PC-9 (cell line): ENCODE measurements at regions not wholly inside any gene's neighbourhood (a gene's known extent, or its start where the extent isn't known, plus 50 kb on each side); places are given as distances from the start of the nearest gene placed in this dataset.

Experiments used
- BruUV-seq: library from RNA; stranded (reverse); fragments of 400-500 nt; replicated peaks from 2 replicates; lab custom pipeline; 2021; lab: Mats Ljungman, UMichigan
- CTCF ChIA-PET: fragments of 300-600 bp; sonication (Branson Sonifier 250); formaldehyde crosslinking; loops from one replicate; lab custom pipeline; 2022; ENCODE audit warnings: antibody characterized with exemption; lab: Charles Lee
- POLR2A ChIA-PET: fragments of 300-600 bp; sonication (Branson Sonifier 250); formaldehyde crosslinking; loops from one replicate; lab custom pipeline; 2022; ENCODE audit warnings: antibody characterized with exemption; ENCODE audit not compliant: unreplicated experiment; lab: Charles Lee
- DNase-seq, 2 experiments: peaks; one replicate each; pipeline versions ENCODE4 v3.0.0 to v3.0.0-alpha.2; 2015 to 2022; ENCODE audit warnings: mixed read lengths in 1 of 2
- H2AFZ ChIP-seq: fragments of 200-600 bp; sonication (generic); 2 replicates; pipeline ENCODE4 v1.8.1; 2017; ENCODE audit warnings: antibody characterized with exemption
- H3F3A ChIP-seq: fragments of 200-600 bp; sonication (generic); 2 replicates; pipeline ENCODE4 v1.8.1; 2017; ENCODE audit warnings: antibody characterized with exemption, mild to moderate bottlenecking, low read depth; ENCODE audit not compliant: insufficient read depth
- H3K27ac ChIP-seq: fragments of 200-600 bp; sonication (generic); 2 replicates; pipeline ENCODE4 v1.6.1; 2016; ENCODE audit warnings: mixed run types
- H3K27me3 ChIP-seq: fragments of 200-600 bp; sonication (generic); 2 replicates; pipeline ENCODE4 v1.6.1; 2016; ENCODE audit warnings: low read depth, mixed run types; ENCODE audit not compliant: insufficient read depth
- H3K36me3 ChIP-seq: fragments of 200-600 bp; sonication (generic); 2 replicates; pipeline ENCODE4 v1.6.1; 2016; ENCODE audit warnings: low read depth, mixed run types
- H3K4me1 ChIP-seq: fragments of 200-600 bp; sonication (generic); replicated peaks from 2 replicates; pipeline ENCODE4 v1.6.1; 2016; ENCODE audit warnings: mixed run types; ENCODE audit not compliant: insufficient read depth
- H3K4me2 ChIP-seq: fragments of 200-600 bp; sonication (generic); 2 replicates; pipeline ENCODE4 v1.6.1; 2017; ENCODE audit warnings: mixed run types
- H3K4me3 ChIP-seq: fragments of 200-600 bp; sonication (generic); 2 replicates; pipeline ENCODE4 v1.6.1; 2016; ENCODE audit warnings: mixed run types
- H3K79me2 ChIP-seq: fragments of 200-600 bp; sonication (generic); 2 replicates; pipeline ENCODE4 v1.6.1; 2017; ENCODE audit warnings: low read depth, mixed run types
- H3K9me2 ChIP-seq: fragments of 200-600 bp; sonication (generic); 2 replicates; pipeline ENCODE4 v1.8.1; 2017; ENCODE audit warnings: mild to moderate bottlenecking; ENCODE audit not compliant: insufficient read depth
- H3K9me3 ChIP-seq: fragments of 200-600 bp; sonication (generic); 2 replicates; pipeline ENCODE4 v1.8.1; 2016; ENCODE audit warnings: low read depth; ENCODE audit not compliant: insufficient read depth
- H4K20me1 ChIP-seq: fragments of 200-600 bp; sonication (generic); 2 replicates; pipeline ENCODE4 v1.8.1; 2017; ENCODE audit not compliant: insufficient read depth
- EZH2 ChIP-seq: fragments of 200-600 bp; sonication (generic); IDR thresholded peaks from 2 replicates; pipeline ENCODE4 v1.8.0; 2017; ENCODE audit warnings: antibody characterized with exemption, low read depth
- intact Hi-C: fragments of 100-400 bp; cut with micrococcal nuclease; formaldehyde crosslinking; loops from one replicate; pipeline ENCODE4 v1.10.0; 2022; ENCODE audit not compliant: unreplicated experiment
- TF ChIP-seq, protein P1 (sequence below): fragments of 200-600 bp; sonication (generic); conservative IDR thresholded peaks from 2 replicates; pipeline ENCODE4 v1.6.1; 2017; ENCODE audit warnings: mixed run types, antibody characterized with exemption, mild to moderate bottlenecking, moderate library complexity

DNA sequence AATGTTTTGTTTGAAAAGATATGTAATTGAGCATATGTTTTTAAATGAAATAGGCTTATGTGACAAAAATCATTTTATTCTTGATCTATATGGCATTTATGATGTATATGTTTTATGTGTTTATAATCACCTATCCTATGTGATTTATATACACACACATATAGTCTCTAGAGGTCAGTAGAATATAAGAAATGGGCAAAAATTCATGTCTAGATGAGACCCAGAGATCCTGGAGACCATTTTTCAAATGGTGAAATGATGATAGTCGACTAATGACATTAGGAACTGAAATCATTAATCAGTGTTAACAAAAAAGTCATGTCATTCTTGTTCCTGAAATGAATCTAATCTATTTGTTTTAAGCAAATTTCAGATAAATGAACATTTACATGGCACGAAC is 709.2 kb upstream of the WWC1 start:
- Histone ChIP-seq H3K9me3 (no peaks in the 10 kb centered on the region), H3K27ac (no peak overlapping the region), H3F3A (no peaks in the 10 kb centered on the region), H3K27me3 (peaks cover 5% of the 10 kb centered on the region), H3K9me2 (no peaks in the 10 kb centered on the region), H3K4me3 (no peak overlapping the region), H3K79me2 (no peaks in the 10 kb centered on the region), H4K20me1 (no peaks in the 10 kb centered on the region), H3K36me3 (no peaks in the 10 kb centered on the region), H3K4me1 (no peaks in the 10 kb centered on the region), H3K4me2 (no peak overlapping the region), H2AFZ (no peak overlapping the region)
- intact Hi-C loops: loop anchor here (1.0 to 5.0 kb wide), 3 partner anchors 465 to 685 kb away; no protein-coding TSS in a partner anchor
- no peak for DNase-seq
- no TSS peak for BruUV-seq
- CTCF ChIA-PET: no interaction called here
- POLR2A ChIA-PET: no interaction called here
- TF ChIP-seq, protein P1, sequence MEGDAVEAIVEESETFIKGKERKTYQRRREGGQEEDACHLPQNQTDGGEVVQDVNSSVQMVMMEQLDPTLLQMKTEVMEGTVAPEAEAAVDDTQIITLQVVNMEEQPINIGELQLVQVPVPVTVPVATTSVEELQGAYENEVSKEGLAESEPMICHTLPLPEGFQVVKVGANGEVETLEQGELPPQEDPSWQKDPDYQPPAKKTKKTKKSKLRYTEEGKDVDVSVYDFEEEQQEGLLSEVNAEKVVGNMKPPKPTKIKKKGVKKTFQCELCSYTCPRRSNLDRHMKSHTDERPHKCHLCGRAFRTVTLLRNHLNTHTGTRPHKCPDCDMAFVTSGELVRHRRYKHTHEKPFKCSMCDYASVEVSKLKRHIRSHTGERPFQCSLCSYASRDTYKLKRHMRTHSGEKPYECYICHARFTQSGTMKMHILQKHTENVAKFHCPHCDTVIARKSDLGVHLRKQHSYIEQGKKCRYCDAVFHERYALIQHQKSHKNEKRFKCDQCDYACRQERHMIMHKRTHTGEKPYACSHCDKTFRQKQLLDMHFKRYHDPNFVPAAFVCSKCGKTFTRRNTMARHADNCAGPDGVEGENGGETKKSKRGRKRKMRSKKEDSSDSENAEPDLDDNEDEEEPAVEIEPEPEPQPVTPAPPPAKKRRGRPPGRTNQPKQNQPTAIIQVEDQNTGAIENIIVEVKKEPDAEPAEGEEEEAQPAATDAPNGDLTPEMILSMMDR: peak; percentile 54
- TF ChIP-seq EZH2: no peak

DNA sequence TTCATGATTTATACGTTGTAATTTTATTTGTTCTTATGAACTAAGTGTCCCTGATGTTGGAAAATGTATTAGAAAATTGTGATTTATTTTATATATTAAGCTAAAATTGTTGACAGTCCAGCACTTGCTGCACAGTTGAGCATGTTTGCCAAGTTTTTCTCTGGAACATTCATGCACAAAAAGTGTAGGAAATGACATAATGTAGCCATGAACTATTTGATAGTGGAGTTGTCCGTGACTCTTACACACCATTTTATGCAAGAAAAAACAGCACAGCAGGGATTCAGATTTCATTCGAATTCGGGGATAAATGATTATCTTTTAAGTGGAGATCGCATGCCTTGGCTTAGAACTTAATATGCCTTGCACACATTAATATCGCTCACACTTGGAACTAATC is 708.6 kb upstream of the WWC1 start:
- POLR2A ChIA-PET: no interaction called here
- H3K79me2 ChIP-seq: no peaks in the 10 kb centered on the region
- no peak for DNase-seq
- no peaks in the 10 kb centered on the region for H3K9me3 ChIP-seq
- H3F3A ChIP-seq: no peaks in the 10 kb centered on the region
- intact Hi-C loops: loop anchor here (1.0 to 5.0 kb wide), 3 partner anchors 464 to 684 kb away; no protein-coding TSS in a partner anchor
- no peak overlapping the region for H3K4me2 ChIP-seq
- H3K9me2 ChIP-seq: no peaks in the 10 kb centered on the region
- H3K36me3 ChIP-seq: no peaks in the 10 kb centered on the region
- CTCF ChIA-PET: no interaction called here
- no peak overlapping the region for H3K27ac ChIP-seq
- no peaks in the 10 kb centered on the region for H3K4me1 ChIP-seq
- no peak overlapping the region for H3K4me3 ChIP-seq
- no peaks in the 10 kb centered on the region for H4K20me1 ChIP-seq
- H2AFZ ChIP-seq: no peak overlapping the region
- no peak for TF ChIP-seq EZH2
- TF ChIP-seq, protein P1: no peak
- BruUV-seq: no TSS peak
- H3K27me3 ChIP-seq: no peaks in the 10 kb centered on the region

DNA sequence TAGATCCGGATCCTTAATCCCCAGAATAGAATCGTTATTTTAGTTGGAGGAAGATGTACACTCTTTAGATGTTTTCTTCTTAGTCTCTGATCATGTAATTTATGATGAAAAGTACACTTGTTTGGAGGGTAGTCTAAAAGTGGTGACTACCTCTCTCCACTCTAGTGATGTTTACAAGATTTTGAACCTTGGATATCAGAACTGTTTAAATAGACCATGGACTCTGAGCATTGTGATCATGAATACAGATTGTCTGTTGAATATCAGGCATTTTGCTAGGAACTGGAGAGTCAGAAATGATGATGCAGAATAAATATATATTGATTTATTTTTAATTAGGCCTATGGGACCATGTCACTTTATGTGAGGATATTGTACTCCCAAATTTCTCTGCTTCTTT is 706.3 kb upstream of the WWC1 start:
- BruUV-seq: no TSS peak
- CTCF ChIA-PET: no interaction called here
- no peak for DNase-seq
- Histone ChIP-seq H2AFZ (no peak overlapping the region), H3K4me2 (no peak overlapping the region), H3K9me2 (no peaks in the 10 kb centered on the region), H3K79me2 (no peaks in the 10 kb centered on the region), H3K4me1 (no peaks in the 10 kb centered on the region), H3F3A (no peaks in the 10 kb centered on the region), H3K9me3 (no peaks in the 10 kb centered on the region), H3K36me3 (no peaks in the 10 kb centered on the region), H3K27me3 (no peaks in the 10 kb centered on the region), H3K27ac (no peak overlapping the region), H4K20me1 (no peaks in the 10 kb centered on the region), H3K4me3 (no peak overlapping the region)
- intact Hi-C loops: loop anchor here (5.0 kb wide), 2 partner anchors 137 to 232 kb away; no protein-coding TSS in a partner anchor
- TF ChIP-seq EZH2: no peak
- TF ChIP-seq, protein P1: no peak
- POLR2A ChIA-PET: no interaction called here
